Breast epithelium (tissue), 3 donors: ENCODE measurements at regions not wholly inside any gene's neighbourhood (a gene's known extent, or its start where the extent isn't known, plus 50 kb on each side); places are given as distances from the start of the nearest gene placed in this dataset.

Experiments
- CTCF ChIP-seq, 3 donors: fragments of 450-650 bp; IDR thresholded peaks; one replicate each; pipeline ENCODE4 v1.5.1; 2016 to 2017; ENCODE audit warnings: antibody characterized with exemption in 3 of 3, mild to moderate bottlenecking in 3 of 3, moderate library complexity in 3 of 3
- POLR2AphosphoS5 ChIP-seq, 3 donors: sonication (generic); formaldehyde crosslinking; IDR thresholded peaks; one replicate each; pipeline ENCODE4 v1.6.1; 2017; ENCODE audit warnings: antibody characterized with exemption in 3 of 3

- TF ChIP-seq CTCF (IDR thresholded peaks at IDR 0.05) (no peak), POLR2AphosphoS5 (IDR thresholded peaks at IDR 0.05) (no peak)
Measured at GRCh38 chr10:128499956-128500355, 373.7 kb upstream of the MKI67 start.
